ENCODE measurements at regions not wholly inside any gene's neighbourhood (a gene's known extent, or its start where the extent isn't known, plus 50 kb on each side); places are given as distances from the start of the nearest gene placed in this dataset.
"Not testable (repeated sequence)": the region's sequence is repeated elsewhere in the genome, so short reads cannot be mapped to it uniquely, and the experiment has no call there.

- DNase-seq = no peak
- Mint-ChIP-seq H3K4me1 (ENCODE audit: low read depth) (no peaks in the 10 kb centered on the region), H3K4me3 (no peak overlapping the region), H3K27ac (no peak overlapping the region), H3K27me3 (no peaks in the 10 kb centered on the region), H3K9me3 (no peaks in the 10 kb centered on the region), H3K36me3 (no peaks in the 10 kb centered on the region)
- CTCF ChIA-PET = no interaction called here
- intact Hi-C loops (cut with micrococcal nuclease) = no loop called here
- POLR2A ChIA-PET = no interaction called here
Observed at GRCh38 chr6:81614292-81614691, 138.2 kb downstream of the TENT5A start.

DNA sequence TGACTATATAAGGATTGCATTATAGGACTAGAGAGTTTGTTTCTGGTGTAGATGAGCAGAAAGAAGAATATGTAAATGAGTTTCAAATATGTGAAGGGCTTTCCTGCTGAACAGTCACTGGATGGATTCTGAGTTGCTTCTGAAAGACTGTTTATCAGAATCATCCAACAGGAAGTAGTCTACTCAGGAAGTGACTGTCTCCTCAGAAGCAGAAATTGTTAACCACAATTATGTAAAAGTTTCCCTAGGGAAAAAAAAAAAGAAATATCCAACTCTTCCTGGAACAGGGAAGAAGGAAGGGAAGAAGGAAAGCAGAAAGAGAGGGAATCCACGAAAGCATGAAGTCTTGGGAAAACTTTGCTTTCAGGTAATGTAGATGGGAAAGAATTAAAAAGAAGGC, 138.9 kb downstream of the TENT5A start:
- Mint-ChIP-seq H3K27me3 (no peaks in the 10 kb centered on the region), H3K9me3 (no peaks in the 10 kb centered on the region), H3K4me3 (no peak overlapping the region), H3K27ac (no peak overlapping the region), H3K4me1 (ENCODE audit: low read depth) (no peaks in the 10 kb centered on the region), H3K36me3 (no peaks in the 10 kb centered on the region)
- POLR2A ChIA-PET = no interaction called here
- intact Hi-C loops (cut with micrococcal nuclease) = no loop called here
- no peak for DNase-seq
- CTCF ChIA-PET = no interaction called here

DNA sequence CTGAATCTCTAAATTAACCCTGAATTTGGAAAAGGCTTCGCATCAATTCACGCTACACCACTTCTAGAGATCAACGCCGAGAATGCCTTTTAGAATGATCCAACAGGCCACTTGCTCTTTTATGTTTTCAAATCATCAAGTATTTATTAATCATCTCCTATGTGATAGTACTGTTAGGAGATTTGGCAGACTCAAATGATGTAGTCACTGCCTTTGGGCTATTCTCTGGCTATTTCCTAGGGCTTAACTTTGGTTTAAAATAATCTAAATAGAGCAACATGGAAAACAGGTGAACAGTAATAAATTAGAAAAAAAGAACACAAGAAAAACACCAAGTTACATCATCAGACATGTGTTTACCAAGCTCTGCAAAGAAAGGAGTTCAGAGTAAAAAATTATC, 140.3 kb downstream of the TENT5A start:
- H3K27me3 Mint-ChIP-seq = no peaks in the 10 kb centered on the region
- H3K4me1 Mint-ChIP-seq (ENCODE audit: low read depth) = no peaks in the 10 kb centered on the region
- POLR2A ChIA-PET = no interaction called here
- H3K9me3 Mint-ChIP-seq = no peaks in the 10 kb centered on the region
- H3K4me3 Mint-ChIP-seq = no peak overlapping the region
- H3K27ac Mint-ChIP-seq = no peak overlapping the region
- intact Hi-C loops (cut with micrococcal nuclease) = no loop called here
- no peaks in the 10 kb centered on the region for H3K36me3 Mint-ChIP-seq
- DNase-seq = no peak
- CTCF ChIA-PET = no interaction called here

DNA sequence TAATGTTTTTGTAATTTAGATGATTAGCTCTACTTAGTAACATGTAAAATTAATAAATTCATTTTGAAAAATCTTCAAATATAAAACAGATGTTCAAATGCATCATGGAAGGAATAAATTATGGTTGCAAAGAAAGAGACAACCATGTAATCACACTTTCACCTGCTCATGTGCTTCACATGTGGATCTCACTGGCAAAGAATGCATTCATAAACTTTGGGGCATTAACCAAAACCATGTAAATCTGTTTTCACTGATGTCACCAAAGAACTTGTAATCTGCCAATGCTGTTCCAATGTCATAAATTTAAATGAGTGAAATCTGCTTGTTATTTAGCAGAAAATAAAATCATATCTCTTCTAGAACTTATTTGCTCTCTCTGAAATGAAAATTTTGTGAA, 142.7 kb downstream of the TENT5A start:
- Mint-ChIP-seq H3K36me3 (no peaks in the 10 kb centered on the region), H3K4me3 (no peak overlapping the region), H3K27ac (no peak overlapping the region), H3K4me1 (ENCODE audit: low read depth) (no peaks in the 10 kb centered on the region), H3K9me3 (no peaks in the 10 kb centered on the region), H3K27me3 (no peaks in the 10 kb centered on the region)
- no peak for DNase-seq
- CTCF ChIA-PET = no interaction called here
- POLR2A ChIA-PET = no interaction called here
- intact Hi-C loops (cut with micrococcal nuclease) = no loop called here

GRCh38 chr6:81608776-81609175, 143.7 kb downstream of the TENT5A start:
- DNase-seq = no peak
- no peaks in the 10 kb centered on the region for H3K27me3 Mint-ChIP-seq
- ChIA-PET CTCF (no interaction called here), POLR2A (no interaction called here)
- no peaks in the 10 kb centered on the region for H3K4me1 Mint-ChIP-seq (ENCODE audit: low read depth)
- H3K9me3 Mint-ChIP-seq = no peaks in the 10 kb centered on the region
- no peaks in the 10 kb centered on the region for H3K36me3 Mint-ChIP-seq
- no peak overlapping the region for H3K4me3 Mint-ChIP-seq
- no peak overlapping the region for H3K27ac Mint-ChIP-seq
- intact Hi-C loops (cut with micrococcal nuclease) = no loop called here

- H3K36me3 Mint-ChIP-seq = no peaks in the 10 kb centered on the region
- no peaks in the 10 kb centered on the region for H3K27me3 Mint-ChIP-seq
- no peak overlapping the region for H3K27ac Mint-ChIP-seq
- no peak for DNase-seq
- no peak overlapping the region for H3K4me3 Mint-ChIP-seq
- POLR2A ChIA-PET = no interaction called here
- CTCF ChIA-PET = no interaction called here
- no peaks in the 10 kb centered on the region for H3K4me1 Mint-ChIP-seq (ENCODE audit: low read depth)
- intact Hi-C loops (cut with micrococcal nuclease) = no loop called here
- H3K9me3 Mint-ChIP-seq = peaks cover 10% of the 10 kb centered on the region
Observed at GRCh38 chr6:81606965-81607381, 145.5 kb downstream of the TENT5A start.

DNA sequence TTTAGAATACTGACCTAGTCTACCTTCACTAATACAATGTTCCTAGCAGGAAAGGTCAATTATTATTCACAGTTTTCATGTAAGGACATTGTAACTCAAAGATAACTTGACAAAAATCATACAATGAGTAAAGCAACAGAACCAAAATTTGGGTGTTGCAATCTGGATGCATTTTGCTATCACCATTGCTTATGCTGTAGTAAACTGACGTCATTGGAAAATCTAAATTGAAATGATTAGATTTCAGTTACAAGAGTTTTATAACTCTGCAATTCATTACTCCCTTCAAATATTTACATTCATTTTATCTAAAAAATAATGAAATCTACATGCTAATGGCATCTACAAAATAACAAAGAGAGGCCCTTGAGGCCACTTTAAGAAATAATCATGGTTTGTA, 147.0 kb downstream of the TENT5A start:
- no peak overlapping the region for H3K27ac Mint-ChIP-seq
- no peak overlapping the region for H3K4me3 Mint-ChIP-seq
- no peaks in the 10 kb centered on the region for H3K4me1 Mint-ChIP-seq (ENCODE audit: low read depth)
- POLR2A ChIA-PET = no interaction called here
- no peak for DNase-seq
- intact Hi-C loops (cut with micrococcal nuclease) = no loop called here
- no peaks in the 10 kb centered on the region for H3K36me3 Mint-ChIP-seq
- H3K27me3 Mint-ChIP-seq = no peaks in the 10 kb centered on the region
- H3K9me3 Mint-ChIP-seq = peaks cover 17% of the 10 kb centered on the region
- CTCF ChIA-PET = no interaction called here

GRCh38 chr6:81601918-81602317, 150.6 kb downstream of the TENT5A start:
- H3K4me3 Mint-ChIP-seq = no peak overlapping the region
- H3K27ac Mint-ChIP-seq = no peak overlapping the region
- H3K36me3 Mint-ChIP-seq = no peaks in the 10 kb centered on the region
- H3K4me1 Mint-ChIP-seq (ENCODE audit: low read depth) = no peaks in the 10 kb centered on the region
- DNase-seq = no peak
- peaks cover 17% of the 10 kb centered on the region for H3K9me3 Mint-ChIP-seq
- intact Hi-C loops (cut with micrococcal nuclease) = no loop called here
- ChIA-PET CTCF (no interaction called here), POLR2A (no interaction called here)
- no peaks in the 10 kb centered on the region for H3K27me3 Mint-ChIP-seq

DNA sequence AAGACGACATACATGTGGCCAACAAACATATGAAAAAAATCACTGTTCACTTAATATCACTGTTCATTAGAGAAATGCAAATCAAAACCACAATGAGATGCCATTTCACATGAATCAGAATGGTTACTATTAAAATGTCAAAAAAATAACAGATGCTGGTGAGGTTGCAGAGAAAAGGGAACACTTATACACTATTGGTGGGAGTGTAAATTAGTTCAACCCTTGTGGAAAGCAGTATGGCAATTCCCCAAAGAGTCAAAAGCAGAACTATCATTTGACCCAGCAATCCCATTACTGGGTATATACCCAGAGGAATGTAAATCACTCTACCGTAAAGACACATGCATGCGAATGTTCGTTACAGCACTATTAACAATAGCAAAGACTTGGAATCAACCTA, 152.0 kb downstream of the TENT5A start:
- peaks cover 17% of the 10 kb centered on the region for H3K9me3 Mint-ChIP-seq
- H3K4me1 Mint-ChIP-seq (ENCODE audit: low read depth); intact Hi-C loops (cut with micrococcal nuclease); DNase-seq; H3K36me3 Mint-ChIP-seq; H3K27me3 Mint-ChIP-seq; H3K4me3 Mint-ChIP-seq; CTCF ChIA-PET; POLR2A ChIA-PET; H3K27ac Mint-ChIP-seq: not testable (repeated sequence)

DNA sequence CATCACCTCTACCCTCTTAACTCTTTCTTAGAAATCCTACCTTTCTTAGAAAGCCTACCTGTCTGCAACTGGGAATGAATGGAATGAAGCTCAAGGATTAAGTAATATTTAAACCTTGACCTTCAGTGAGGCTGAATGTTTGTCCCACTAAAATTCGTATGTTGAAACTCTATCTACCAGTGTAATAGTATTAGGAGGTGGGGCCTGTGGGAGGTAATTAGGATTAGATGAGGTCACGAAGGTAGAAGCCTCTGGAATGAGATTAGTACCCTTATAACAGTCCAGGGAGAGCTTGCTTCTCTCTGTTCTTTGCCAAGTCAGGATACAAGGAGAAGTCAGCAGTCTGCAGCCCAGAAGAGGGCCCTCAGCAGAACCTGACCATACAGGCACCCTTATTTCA, 158.0 kb downstream of the TENT5A start:
- intact Hi-C loops (cut with micrococcal nuclease) = no loop called here
- H3K36me3 Mint-ChIP-seq = no peaks in the 10 kb centered on the region
- ChIA-PET POLR2A (no interaction called here), CTCF (no interaction called here)
- no peak overlapping the region for H3K27ac Mint-ChIP-seq
- peaks cover 2% of the 10 kb centered on the region for H3K9me3 Mint-ChIP-seq
- H3K4me1 Mint-ChIP-seq (ENCODE audit: low read depth) = no peaks in the 10 kb centered on the region
- H3K27me3 Mint-ChIP-seq = no peaks in the 10 kb centered on the region
- DNase-seq = no peak
- H3K4me3 Mint-ChIP-seq = no peak overlapping the region

DNA sequence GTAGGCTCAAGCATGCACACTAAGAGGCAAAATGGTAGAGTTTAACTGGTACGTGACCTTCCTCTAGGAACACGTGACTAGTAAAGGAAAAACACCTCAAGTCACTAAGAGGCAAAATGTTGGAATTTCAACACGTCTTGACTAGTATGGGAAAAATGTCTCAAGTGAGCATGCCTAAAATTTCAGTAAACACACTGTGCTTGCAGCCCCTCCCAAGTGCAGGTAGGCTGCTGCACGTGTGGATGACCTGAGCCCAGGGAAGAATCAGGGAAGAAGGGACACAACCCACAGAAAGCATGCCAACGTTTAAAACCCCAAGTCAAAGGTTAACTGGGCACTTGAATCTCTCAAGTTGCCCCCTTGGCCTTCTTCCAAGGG, 162.2 kb downstream of the TENT5A start:
- Mint-ChIP-seq H3K27me3 (no peaks in the 10 kb centered on the region), H3K36me3 (no peaks in the 10 kb centered on the region), H3K27ac (no peak overlapping the region)

DNA sequence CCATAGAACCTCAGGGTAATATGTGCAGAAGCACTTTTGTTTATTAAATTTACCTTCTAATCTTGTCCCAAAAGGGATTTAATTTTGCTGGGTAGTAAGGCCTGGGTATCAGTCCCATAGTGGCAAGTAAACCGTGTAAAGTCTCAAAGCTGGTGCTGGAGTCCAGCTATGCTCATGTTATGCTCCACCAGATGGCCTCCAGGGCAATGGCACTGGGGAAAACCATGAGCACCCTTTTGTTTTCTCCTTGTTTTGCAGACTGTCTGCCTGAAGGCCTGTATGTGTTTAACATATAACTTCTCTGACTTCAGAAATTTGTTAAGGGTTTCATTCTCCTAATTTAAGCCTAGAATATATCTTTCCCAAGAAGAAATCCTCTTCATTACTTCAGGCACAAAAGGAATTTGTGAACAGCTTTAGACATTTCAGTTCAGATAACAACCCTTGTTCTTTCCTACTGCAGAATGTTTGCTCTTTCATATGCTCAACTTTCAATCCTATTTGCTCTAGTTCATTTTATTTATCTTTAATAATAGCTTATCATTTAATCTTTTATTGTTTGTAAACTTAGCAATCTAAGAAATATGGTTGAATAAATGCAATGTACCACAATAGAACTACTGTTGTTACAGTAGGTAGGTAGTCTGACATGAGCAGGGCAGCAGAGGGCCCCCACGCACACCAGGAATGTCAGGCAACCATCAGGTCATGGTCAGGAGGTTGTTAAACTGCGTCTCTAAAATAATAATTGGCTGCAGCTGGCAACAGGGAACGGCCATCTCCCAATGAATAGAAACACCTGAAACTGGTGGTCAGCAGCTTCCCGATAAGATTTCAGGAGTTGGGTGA, 162.8 kb downstream of the TENT5A start:
- no peak overlapping the region for H3K27ac Mint-ChIP-seq
- intact Hi-C loops (cut with micrococcal nuclease) = no loop called here

More for the DNA sequence above, 162.2 kb downstream of the TENT5A start:
- Mint-ChIP-seq H3K4me1 (ENCODE audit: low read depth) (no peaks in the 10 kb centered on the region), H3K9me3 (peaks cover 7% of the 10 kb centered on the region), H3K4me3 (no peak overlapping the region)
- no peak for DNase-seq
- intact Hi-C loops (cut with micrococcal nuclease) = no loop called here
- ChIA-PET POLR2A (no interaction called here), CTCF (no interaction called here)

GRCh38 chr6:81585686-81586085, 166.8 kb downstream of the TENT5A start:
- H3K4me1 Mint-ChIP-seq (ENCODE audit: low read depth); POLR2A ChIA-PET; H3K36me3 Mint-ChIP-seq; CTCF ChIA-PET; H3K27ac Mint-ChIP-seq; H3K27me3 Mint-ChIP-seq; H3K4me3 Mint-ChIP-seq; intact Hi-C loops (cut with micrococcal nuclease); DNase-seq: not testable (repeated sequence)
- peaks cover 19% of the 10 kb centered on the region for H3K9me3 Mint-ChIP-seq

More for the DNA sequence above, 162.8 kb downstream of the TENT5A start:
- no peaks in the 10 kb centered on the region for H3K36me3 Mint-ChIP-seq
- no peak overlapping the region for H3K4me3 Mint-ChIP-seq
- POLR2A ChIA-PET = no interaction called here
- no peak for DNase-seq
- H3K9me3 Mint-ChIP-seq = peaks cover 9% of the 10 kb centered on the region
- no peaks in the 10 kb centered on the region for H3K4me1 Mint-ChIP-seq (ENCODE audit: low read depth)
- H3K27me3 Mint-ChIP-seq = no peaks in the 10 kb centered on the region
- CTCF ChIA-PET = no interaction called here

Measured in activated CD4-positive, alpha-beta memory T cell treated with anti-CD3 and anti-CD28 coated beads for 36 hours (primary cell).